Osteoblast (primary cell): ENCODE measurements at regions not wholly inside any gene's neighbourhood (a gene's known extent, or its start where the extent isn't known, plus 50 kb on each side); places are given as distances from the start of the nearest gene placed in this dataset.
"Not testable (repeated sequence)": the region's sequence is repeated elsewhere in the genome, so short reads cannot be mapped to it uniquely, and the experiment has no call there.

Source experiments
- DNase-seq: peaks from one replicate; pipeline ENCODE4 v3.0.0; 2011; ENCODE audit warnings: low spot score, mixed read lengths; ENCODE audit not compliant: insufficient read length; ENCODE audit errors: missing footprints
- H2AFZ ChIP-seq: 2 replicates; pipeline ENCODE4 v1.6.0; 2011; ENCODE audit warnings: mild to moderate bottlenecking, low read length
- H3K27ac ChIP-seq: 2 replicates; pipeline ENCODE4 v1.5.1; 2011; ENCODE audit warnings: mild to moderate bottlenecking, low read depth, low read length, moderate library complexity
- H3K27me3 ChIP-seq: 2 replicates; pipeline ENCODE4 v1.6.0; 2012; ENCODE audit warnings: mild to moderate bottlenecking, control low read depth, inconsistent platforms, low read length, moderate library complexity; ENCODE audit not compliant: insufficient read depth
- H3K36me3 ChIP-seq: 2 replicates; pipeline ENCODE4 v1.5.1; 2011; ENCODE audit warnings: mild to moderate bottlenecking, low read length, control low read depth, moderate library complexity; ENCODE audit not compliant: insufficient read depth
- H3K4me1 ChIP-seq: 2 replicates; pipeline ENCODE4 v1.5.1; 2011; ENCODE audit warnings: mild to moderate bottlenecking, low read length, control low read depth, moderate library complexity; ENCODE audit not compliant: insufficient read depth
- H3K4me2 ChIP-seq: 2 replicates; pipeline ENCODE4 v1.6.0; 2011; ENCODE audit warnings: mild to moderate bottlenecking, low read length; ENCODE audit not compliant: insufficient read depth
- H3K4me3 ChIP-seq: fragments of 200-600 bp; sonication (generic); 3 replicates; pipeline ENCODE4 v1.5.1; 2012; ENCODE audit warnings: mild to moderate bottlenecking, low read length, inconsistent platforms; ENCODE audit not compliant: insufficient read depth
- H3K79me2 ChIP-seq: 2 replicates; pipeline ENCODE4 v1.6.0; 2012; ENCODE audit warnings: mild to moderate bottlenecking, low read length, control low read depth, inconsistent platforms; ENCODE audit not compliant: insufficient read depth
- H3K9me3 ChIP-seq: 2 replicates; pipeline ENCODE4 v1.5.1; 2011; ENCODE audit warnings: low read depth, low read length, control low read depth
- H4K20me1 ChIP-seq: 2 replicates; pipeline ENCODE4 v1.6.0; 2012; ENCODE audit warnings: mild to moderate bottlenecking, low read length, control low read depth; ENCODE audit not compliant: insufficient read depth
- CTCF ChIP-seq: IDR thresholded peaks from 2 replicates; pipeline ENCODE4 v1.5.1; 2011; ENCODE audit warnings: mild to moderate bottlenecking, low read depth, low read length, moderate library complexity; ENCODE audit errors: extremely low read depth

GRCh38 chr9:102941868-102942267 lies 53.3 kb upstream of the CYLC2 start:
- Histone ChIP-seq H3K9me3 (no peaks in the 10 kb centered on the region), H3K79me2 (no peaks in the 10 kb centered on the region), H2AFZ (no peak overlapping the region), H3K27me3 (no peaks in the 10 kb centered on the region), H3K4me2 (no peak overlapping the region), H3K4me1 (no peaks in the 10 kb centered on the region), H3K36me3 (no peaks in the 10 kb centered on the region), H4K20me1 (no peaks in the 10 kb centered on the region), H3K27ac (no peak overlapping the region), H3K4me3 (no peak overlapping the region)
- TF ChIP-seq CTCF, result no peak
- DNase-seq, result no peak

- Histone ChIP-seq H3K36me3 (no peaks in the 10 kb centered on the region), H3K79me2 (no peaks in the 10 kb centered on the region), H3K27me3 (no peaks in the 10 kb centered on the region), H3K4me2 (no peak overlapping the region), H3K9me3 (peaks cover 3% of the 10 kb centered on the region), H3K4me3 (no peak overlapping the region), H2AFZ (no peak overlapping the region), H4K20me1 (no peaks in the 10 kb centered on the region), H3K27ac (no peak overlapping the region), H3K4me1 (no peaks in the 10 kb centered on the region)
- no peak for TF ChIP-seq CTCF
- no peak for DNase-seq
Observed at GRCh38 chr9:102922526-102922925, 72.6 kb upstream of the CYLC2 start.

DNA sequence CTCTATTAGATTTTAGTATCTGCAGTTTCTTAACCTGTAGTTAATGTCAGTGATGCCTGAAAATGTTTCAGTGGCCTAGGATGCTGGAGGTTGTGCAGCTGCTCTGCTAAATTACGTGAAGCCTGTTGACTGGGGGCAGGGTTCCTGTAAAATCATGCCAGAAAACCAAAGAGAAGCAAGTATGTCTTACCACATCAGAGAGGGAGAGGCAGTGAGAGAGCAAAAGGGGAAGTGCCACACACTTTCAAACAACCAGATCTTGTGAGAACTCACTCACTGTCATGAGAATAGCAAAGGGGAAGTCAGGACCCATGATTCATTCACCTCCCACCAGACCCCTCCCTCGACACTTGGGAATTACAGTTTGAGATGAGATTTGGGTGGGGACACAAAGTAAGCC lies 83.9 kb upstream of the CYLC2 start:
- TF ChIP-seq CTCF, result no peak

DNA sequence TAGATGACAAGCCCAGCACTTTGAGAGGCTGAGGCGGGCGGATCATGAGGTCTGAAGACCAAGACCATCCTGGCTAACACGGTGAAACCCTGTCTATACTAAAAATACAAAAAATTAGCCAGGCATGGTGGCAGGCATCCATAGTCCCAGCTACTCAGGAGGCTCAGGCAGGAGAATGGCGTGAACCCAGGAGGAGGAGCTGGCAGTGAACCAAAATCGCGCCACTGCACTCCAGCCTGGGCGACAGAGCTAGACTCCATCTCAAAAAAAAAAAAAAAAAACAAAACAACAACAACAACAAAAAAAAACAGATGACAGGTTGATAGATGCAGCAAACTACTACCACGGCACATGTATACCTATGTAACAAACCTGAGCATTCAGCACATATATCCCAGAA lies 89.3 kb upstream of the CYLC2 start:
- not testable (repeated sequence) for H3K79me2 ChIP-seq, H3K4me1 ChIP-seq, H3K4me3 ChIP-seq, H4K20me1 ChIP-seq, H3K27me3 ChIP-seq, H3K36me3 ChIP-seq, H3K4me2 ChIP-seq, H2AFZ ChIP-seq, H3K9me3 ChIP-seq, H3K27ac ChIP-seq, DNase-seq

More for the DNA sequence above, 83.9 kb upstream of the CYLC2 start:
- H3K36me3 ChIP-seq, result no peaks in the 10 kb centered on the region
- DNase-seq, result no peak
- no peak overlapping the region for H3K4me3 ChIP-seq
- no peak overlapping the region for H2AFZ ChIP-seq
- H3K27me3 ChIP-seq, result no peaks in the 10 kb centered on the region
- H3K4me2 ChIP-seq, result no peak overlapping the region
- H3K4me1 ChIP-seq, result no peaks in the 10 kb centered on the region
- no peak overlapping the region for H3K27ac ChIP-seq
- no peaks in the 10 kb centered on the region for H3K9me3 ChIP-seq
- no peaks in the 10 kb centered on the region for H3K79me2 ChIP-seq
- no peaks in the 10 kb centered on the region for H4K20me1 ChIP-seq

- H4K20me1 ChIP-seq, result no peaks in the 10 kb centered on the region
- no peak overlapping the region for H2AFZ ChIP-seq
- no peak overlapping the region for H3K4me2 ChIP-seq
- H3K27me3 ChIP-seq, result no peaks in the 10 kb centered on the region
- H3K27ac ChIP-seq, result no peak overlapping the region
- no peaks in the 10 kb centered on the region for H3K4me1 ChIP-seq
- no peaks in the 10 kb centered on the region for H3K79me2 ChIP-seq
- H3K36me3 ChIP-seq, result no peaks in the 10 kb centered on the region
- no peaks in the 10 kb centered on the region for H3K9me3 ChIP-seq
- DNase-seq, result no peak
- no peak overlapping the region for H3K4me3 ChIP-seq
- TF ChIP-seq CTCF, result no peak
Observed at GRCh38 chr9:102892025-102892424, 103.1 kb upstream of the CYLC2 start.

GRCh38 chr9:102888747-102889146 lies 106.4 kb upstream of the CYLC2 start:
- H3K4me1 ChIP-seq, DNase-seq, H3K4me2 ChIP-seq, H2AFZ ChIP-seq, H3K79me2 ChIP-seq, H3K9me3 ChIP-seq, H3K36me3 ChIP-seq, H3K27ac ChIP-seq, H4K20me1 ChIP-seq, H3K27me3 ChIP-seq, H3K4me3 ChIP-seq: not testable (repeated sequence)
